PC-3 (cell line): ENCODE measurements at regions not wholly inside any gene's neighbourhood (a gene's known extent, or its start where the extent isn't known, plus 50 kb on each side); places are given as distances from the start of the nearest gene placed in this dataset.

Source experiments
- ATAC-seq: fragments of 200-7000 bp; cut with Tn5 transposase; 2 replicates; pipeline ENCODE4 v1.9.1; 2020; ENCODE audit warnings: mild to moderate bottlenecking, moderate library complexity
- BruUV-seq: library from RNA; stranded (reverse); fragments of 400-500 nt; replicated peaks from 2 replicates; lab custom pipeline; 2021; lab: Mats Ljungman, UMichigan
- CTCF ChIA-PET: fragments of 300-600 bp; sonication (Branson Sonifier 250); formaldehyde crosslinking; loops from one replicate; lab custom pipeline; 2022; ENCODE audit warnings: antibody characterized with exemption; lab: Charles Lee
- POLR2A ChIA-PET: fragments of 300-600 bp; sonication (Branson Sonifier 250); formaldehyde crosslinking; loops from one replicate; lab custom pipeline; 2022; ENCODE audit warnings: antibody characterized with exemption; ENCODE audit not compliant: unreplicated experiment; lab: Charles Lee
- DNase-seq: peaks from one replicate; pipeline ENCODE4 v3.0.0-alpha.2; 2015
- H2AFZ ChIP-seq: fragments of 300-600 bp; sonication (generic); 2 replicates; pipeline ENCODE4 v1.6.0; 2016; ENCODE audit warnings: antibody characterized with exemption, low read length
- H3F3A ChIP-seq: fragments of 300-600 bp; sonication (generic); one replicate; pipeline ENCODE4 v1.6.0; 2017; ENCODE audit warnings: antibody characterized with exemption, low read length, control low read depth, mild to moderate bottlenecking; ENCODE audit not compliant: unreplicated experiment
- H3K27ac ChIP-seq: fragments of 300-600 bp; sonication (generic); 2 replicates; pipeline ENCODE4 v1.5.1; 2016; ENCODE audit warnings: mild to moderate bottlenecking, low read length
- H3K27me3 ChIP-seq: fragments of 300-600 bp; sonication (generic); 2 replicates; pipeline ENCODE4 v1.6.1; 2016; ENCODE audit warnings: low read length, mixed read lengths
- H3K36me3 ChIP-seq: fragments of 300-600 bp; sonication (generic); 2 replicates; pipeline ENCODE4 v1.6.1; 2016; ENCODE audit warnings: low read depth, mixed run types, low read length, mixed read lengths
- H3K4me1 ChIP-seq: fragments of 300-600 bp; sonication (generic); 2 replicates; pipeline ENCODE4 v1.5.1; 2016; ENCODE audit warnings: low read length; ENCODE audit not compliant: insufficient read depth
- H3K4me2 ChIP-seq: fragments of 300-600 bp; sonication (generic); 2 replicates; pipeline ENCODE4 v1.6.0; 2016; ENCODE audit warnings: low read length
- H3K4me3 ChIP-seq: fragments of 300-600 bp; sonication (generic); 2 replicates; pipeline ENCODE4 v1.5.1; 2016; ENCODE audit warnings: mild to moderate bottlenecking, low read length, mixed read lengths
- H3K79me2 ChIP-seq: fragments of 300-600 bp; sonication (generic); 2 replicates; pipeline ENCODE4 v1.6.1; 2017; ENCODE audit warnings: low read length, mixed read lengths
- H3K9ac ChIP-seq: fragments of 300-600 bp; sonication (generic); 2 replicates; pipeline ENCODE4 v1.6.0; 2016; ENCODE audit warnings: mild to moderate bottlenecking, low read length
- H3K9me2 ChIP-seq: fragments of 300-600 bp; sonication (generic); replicated peaks from 2 replicates; pipeline ENCODE4 v1.6.1; 2016; ENCODE audit warnings: mixed run types, low read length, mixed read lengths
- H3K9me3 ChIP-seq: fragments of 300-600 bp; sonication (generic); 2 replicates; pipeline ENCODE4 v1.6.1; 2016; ENCODE audit warnings: low read length, mixed read lengths
- H4K20me1 ChIP-seq: fragments of 300-600 bp; sonication (generic); 2 replicates; pipeline ENCODE4 v1.6.1; 2016; ENCODE audit warnings: low read length, mixed read lengths
- EZH2 ChIP-seq: fragments of 300-600 bp; sonication (generic); IDR thresholded peaks from one replicate; pipeline ENCODE4 v1.6.1; 2017; ENCODE audit warnings: antibody characterized with exemption, mild to moderate bottlenecking, low read length; ENCODE audit not compliant: unreplicated experiment
- EZH2phosphoT487 ChIP-seq: fragments of 300-600 bp; sonication (generic); IDR thresholded peaks from 2 replicates; pipeline ENCODE4 v1.6.1; 2018; ENCODE audit warnings: mild to moderate bottlenecking, antibody characterized with exemption, low read length, borderline replicate concordance
- intact Hi-C: fragments of 100-400 bp; cut with micrococcal nuclease; formaldehyde crosslinking; loops from 2 replicates; pipeline ENCODE4 v1.9.0; 2023
- TF ChIP-seq, protein P1 (sequence below): fragments of 300-600 bp; sonication (generic); conservative IDR thresholded peaks from 2 replicates; pipeline ENCODE4 v1.5.1; 2017; ENCODE audit warnings: antibody characterized with exemption, low read depth, mild to moderate bottlenecking, low read length

DNA sequence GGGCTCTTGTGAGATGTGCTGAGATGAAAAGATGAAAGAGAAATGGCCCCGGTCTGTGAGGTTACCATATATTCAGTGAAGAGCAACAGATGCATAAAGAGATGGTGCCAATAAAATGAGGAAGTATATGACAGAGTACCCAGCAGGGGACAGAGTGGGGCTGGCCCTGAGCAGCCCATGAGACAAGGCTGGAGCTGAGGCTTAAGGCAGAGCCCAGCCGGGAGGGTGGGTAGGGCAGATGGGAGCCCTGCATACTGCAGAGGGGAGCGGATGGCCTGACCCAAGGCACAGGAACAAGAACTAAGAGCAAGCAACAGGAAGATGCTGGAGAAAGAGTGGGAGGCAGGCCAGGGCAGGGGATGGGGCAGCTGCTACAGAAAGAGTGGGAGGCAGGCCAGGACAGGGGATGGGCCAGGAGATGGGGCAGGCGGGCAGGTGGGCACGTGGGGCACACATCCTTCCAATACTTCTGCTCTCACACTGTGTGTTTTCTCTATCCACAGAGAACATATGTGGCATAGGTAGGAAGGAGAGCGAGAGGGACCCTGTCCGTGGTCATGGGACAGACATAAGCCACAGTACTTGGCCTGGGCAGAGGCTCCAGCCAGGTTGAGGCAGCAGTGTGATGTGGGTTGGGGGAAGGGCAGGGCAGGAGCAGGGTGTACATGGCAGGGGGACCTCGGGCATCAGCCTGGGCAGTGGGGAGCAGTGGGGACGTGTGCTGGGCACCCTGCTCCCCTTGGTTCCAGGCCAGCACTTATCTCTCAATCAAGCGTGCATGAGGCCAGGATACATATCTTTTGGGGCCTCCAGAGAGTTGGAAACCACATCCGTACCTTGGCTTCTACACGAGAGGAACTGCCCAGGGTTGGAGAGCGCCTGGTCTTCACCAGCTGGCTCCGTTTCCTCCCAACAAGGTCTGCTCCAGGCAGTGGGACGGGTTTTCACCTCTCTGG, 91.6 kb upstream of the IKZF1 start:
- Histone ChIP-seq H3K79me2 (no peaks in the 10 kb centered on the region), H3K4me2 (no peak overlapping the region), H3K9ac (no peak overlapping the region), H3K9me3 (no peaks in the 10 kb centered on the region), H3K9me2 (no peaks in the 10 kb centered on the region), H4K20me1 (no peaks in the 10 kb centered on the region), H3F3A (no peaks in the 10 kb centered on the region), H3K4me3 (no peak overlapping the region), H2AFZ (no peak overlapping the region), H3K27me3 (peaks cover 64% of the 10 kb centered on the region), H3K27ac (no peak overlapping the region), H3K36me3 (no peaks in the 10 kb centered on the region), H3K4me1 (no peaks in the 10 kb centered on the region)
- TF ChIP-seq, protein P1, sequence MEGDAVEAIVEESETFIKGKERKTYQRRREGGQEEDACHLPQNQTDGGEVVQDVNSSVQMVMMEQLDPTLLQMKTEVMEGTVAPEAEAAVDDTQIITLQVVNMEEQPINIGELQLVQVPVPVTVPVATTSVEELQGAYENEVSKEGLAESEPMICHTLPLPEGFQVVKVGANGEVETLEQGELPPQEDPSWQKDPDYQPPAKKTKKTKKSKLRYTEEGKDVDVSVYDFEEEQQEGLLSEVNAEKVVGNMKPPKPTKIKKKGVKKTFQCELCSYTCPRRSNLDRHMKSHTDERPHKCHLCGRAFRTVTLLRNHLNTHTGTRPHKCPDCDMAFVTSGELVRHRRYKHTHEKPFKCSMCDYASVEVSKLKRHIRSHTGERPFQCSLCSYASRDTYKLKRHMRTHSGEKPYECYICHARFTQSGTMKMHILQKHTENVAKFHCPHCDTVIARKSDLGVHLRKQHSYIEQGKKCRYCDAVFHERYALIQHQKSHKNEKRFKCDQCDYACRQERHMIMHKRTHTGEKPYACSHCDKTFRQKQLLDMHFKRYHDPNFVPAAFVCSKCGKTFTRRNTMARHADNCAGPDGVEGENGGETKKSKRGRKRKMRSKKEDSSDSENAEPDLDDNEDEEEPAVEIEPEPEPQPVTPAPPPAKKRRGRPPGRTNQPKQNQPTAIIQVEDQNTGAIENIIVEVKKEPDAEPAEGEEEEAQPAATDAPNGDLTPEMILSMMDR, result no peak
- no peak for TF ChIP-seq EZH2
- no peak for TF ChIP-seq EZH2phosphoT487
- ChIA-PET POLR2A (no interaction called here), CTCF (no interaction called here)
- intact Hi-C loops, result no loop called here
- ATAC-seq (no peak), DNase-seq (no peak)
- no TSS peak for BruUV-seq

DNA sequence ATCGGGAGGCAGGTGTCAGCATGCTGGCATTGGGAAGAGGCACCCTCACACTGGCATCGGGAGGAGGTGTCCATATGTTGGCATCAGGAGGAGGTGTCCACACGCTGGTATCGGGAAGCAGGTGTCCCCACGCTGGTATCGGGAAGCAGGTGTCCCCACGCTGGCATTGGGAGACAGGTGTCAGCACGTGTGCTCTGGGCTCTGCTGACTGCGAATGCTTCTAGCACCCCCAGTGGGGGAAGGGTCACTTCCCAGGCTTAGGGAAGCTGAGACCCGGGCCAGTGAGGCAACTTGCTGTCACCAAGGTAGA, 92.5 kb upstream of the IKZF1 start:
- no TSS peak for BruUV-seq
- intact Hi-C loops, result no loop called here
- TF ChIP-seq EZH2 (no peak), EZH2phosphoT487 (no peak)
- TF ChIP-seq, protein P1, result no peak
- ATAC-seq (no peak), DNase-seq (no peak)
- H3K4me2 ChIP-seq, result no peak overlapping the region
- no peak overlapping the region for H2AFZ ChIP-seq
- peaks cover 64% of the 10 kb centered on the region for H3K27me3 ChIP-seq
- no peaks in the 10 kb centered on the region for H4K20me1 ChIP-seq
- ChIA-PET CTCF (no interaction called here), POLR2A (no interaction called here)
- no peak overlapping the region for H3K4me3 ChIP-seq
- no peaks in the 10 kb centered on the region for H3K79me2 ChIP-seq
- H3K9me3 ChIP-seq, result no peaks in the 10 kb centered on the region
- H3F3A ChIP-seq, result no peaks in the 10 kb centered on the region
- no peaks in the 10 kb centered on the region for H3K36me3 ChIP-seq
- H3K27ac ChIP-seq, result no peak overlapping the region
- H3K9me2 ChIP-seq, result no peaks in the 10 kb centered on the region
- no peak overlapping the region for H3K9ac ChIP-seq
- no peaks in the 10 kb centered on the region for H3K4me1 ChIP-seq
